NCI-H1436 treated with DMSO at 0.1 percent for 48 hours (cell line): ENCODE measurements at regions not wholly inside any gene's neighbourhood (a gene's known extent, or its start where the extent isn't known, plus 50 kb on each side); places are given as distances from the start of the nearest gene placed in this dataset.

Source experiments
- DNase-seq: peaks from one replicate; lab custom pipeline; 2025; lab: John Stamatoyannopoulos, UW

DNA sequence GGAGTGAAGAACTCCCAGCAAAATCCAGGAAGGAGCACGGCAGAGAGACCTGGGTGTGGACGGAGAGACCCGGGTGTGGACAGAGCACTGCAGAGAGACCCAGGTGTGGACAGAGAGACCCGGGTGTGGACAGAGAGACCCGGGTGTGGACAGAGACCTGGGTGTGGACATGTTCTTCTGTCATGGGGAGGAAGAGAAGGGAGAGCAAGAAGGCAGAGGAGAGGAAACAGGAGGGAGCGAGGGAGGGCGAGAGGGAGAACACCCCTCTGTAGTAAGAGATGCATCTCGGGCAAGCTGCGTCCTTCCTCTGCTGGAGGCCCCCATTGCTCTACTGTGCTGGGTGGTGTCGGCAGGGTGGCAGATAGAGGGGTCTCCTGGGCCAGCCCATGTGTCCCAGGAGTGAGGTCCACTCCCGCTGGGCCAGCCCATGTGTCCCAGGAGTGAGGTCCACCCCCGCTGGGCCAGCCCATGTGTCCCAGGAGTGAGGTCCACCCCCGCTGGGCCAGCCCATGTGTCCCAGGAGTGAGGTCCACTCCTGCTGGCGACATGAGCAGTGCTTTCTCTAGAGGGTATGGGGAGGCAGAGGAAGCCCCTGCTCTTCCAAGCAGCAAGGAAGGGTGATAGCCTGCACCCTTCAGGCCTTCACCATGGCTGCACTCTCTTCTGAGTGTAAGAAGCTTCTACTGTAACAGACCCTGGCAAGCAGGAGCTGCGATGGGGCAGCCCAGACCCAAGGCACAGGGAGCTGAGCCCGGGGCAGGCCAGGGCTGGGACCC is 934.2 kb downstream of the BRD1 start:
- no peak for DNase-seq

DNA sequence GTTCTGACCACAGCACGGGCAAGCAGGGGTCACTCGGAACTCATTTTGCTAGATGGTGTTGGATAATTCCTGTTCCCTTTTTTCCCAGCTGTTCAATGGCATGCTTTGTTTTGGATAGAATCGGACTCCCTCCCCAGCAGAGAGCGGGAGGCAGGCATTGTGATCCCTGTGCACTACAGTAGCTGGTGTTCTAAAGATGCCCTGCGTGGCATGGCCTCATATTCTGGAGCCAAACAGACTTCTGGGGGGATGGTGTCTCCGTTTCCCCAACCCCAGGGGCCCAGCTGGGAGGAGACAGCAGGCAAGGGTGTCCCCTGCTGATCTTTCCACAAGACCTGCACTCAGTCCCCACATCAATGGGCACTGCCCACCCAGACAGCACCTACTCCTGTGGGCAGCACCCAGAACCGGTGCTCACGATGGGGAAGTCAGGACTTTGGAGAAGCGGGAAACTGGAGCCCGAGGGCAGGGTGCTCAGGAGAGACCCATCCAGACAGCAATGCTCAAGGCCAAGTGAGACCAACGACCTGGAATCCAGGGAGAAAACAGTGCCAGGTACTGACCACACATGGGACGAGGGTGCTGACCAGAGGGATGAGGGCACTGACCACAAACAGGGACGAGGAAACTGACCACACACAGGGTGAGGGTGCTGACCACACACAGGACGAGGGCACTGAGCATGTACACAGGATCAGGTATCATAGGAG is 934.9 kb downstream of the BRD1 start:
- no peak for DNase-seq

DNA sequence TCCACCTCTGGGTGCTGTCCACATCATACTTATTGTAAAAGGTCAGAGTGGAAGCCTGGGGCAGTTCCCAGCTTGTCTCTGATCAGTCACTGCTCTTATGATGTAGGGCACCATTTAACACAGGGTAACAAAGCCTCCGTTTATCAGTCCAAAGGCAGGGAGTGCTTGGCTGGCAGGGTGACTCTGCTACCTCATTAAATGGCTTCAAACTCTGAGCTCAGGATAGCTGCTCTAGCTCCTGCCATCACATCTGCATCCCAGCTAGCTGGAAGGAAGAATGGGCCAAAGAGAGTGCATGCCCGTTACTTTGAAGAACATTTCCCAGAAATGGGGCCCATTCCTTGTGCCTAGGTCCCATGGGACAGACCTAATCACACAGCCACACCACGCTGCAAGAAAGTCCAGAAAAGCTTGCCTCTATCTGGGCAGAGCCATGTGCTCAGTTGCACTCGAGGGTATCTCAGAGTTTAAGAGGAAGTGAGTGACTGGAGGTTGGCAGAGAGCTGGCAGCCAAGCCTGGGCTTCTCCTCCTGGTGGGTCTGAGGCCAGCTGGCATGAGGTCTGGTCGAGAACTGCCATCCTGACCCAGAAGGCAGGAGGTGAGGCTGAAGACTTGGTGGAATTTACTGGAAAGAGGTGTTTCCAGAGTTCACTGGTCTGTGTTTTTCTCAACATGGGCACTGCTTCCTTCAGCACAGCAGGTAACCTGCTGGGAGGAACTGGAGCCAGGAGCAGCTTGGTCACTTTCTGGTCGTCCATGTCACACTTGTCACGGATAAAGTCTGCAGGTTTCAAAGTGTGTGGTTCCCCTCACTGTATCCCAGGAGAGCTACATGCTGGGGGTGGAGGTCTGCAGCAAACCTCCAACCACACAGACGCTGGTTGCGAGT is 935.7 kb downstream of the BRD1 start:
- DNase-seq = no peak

DNA sequence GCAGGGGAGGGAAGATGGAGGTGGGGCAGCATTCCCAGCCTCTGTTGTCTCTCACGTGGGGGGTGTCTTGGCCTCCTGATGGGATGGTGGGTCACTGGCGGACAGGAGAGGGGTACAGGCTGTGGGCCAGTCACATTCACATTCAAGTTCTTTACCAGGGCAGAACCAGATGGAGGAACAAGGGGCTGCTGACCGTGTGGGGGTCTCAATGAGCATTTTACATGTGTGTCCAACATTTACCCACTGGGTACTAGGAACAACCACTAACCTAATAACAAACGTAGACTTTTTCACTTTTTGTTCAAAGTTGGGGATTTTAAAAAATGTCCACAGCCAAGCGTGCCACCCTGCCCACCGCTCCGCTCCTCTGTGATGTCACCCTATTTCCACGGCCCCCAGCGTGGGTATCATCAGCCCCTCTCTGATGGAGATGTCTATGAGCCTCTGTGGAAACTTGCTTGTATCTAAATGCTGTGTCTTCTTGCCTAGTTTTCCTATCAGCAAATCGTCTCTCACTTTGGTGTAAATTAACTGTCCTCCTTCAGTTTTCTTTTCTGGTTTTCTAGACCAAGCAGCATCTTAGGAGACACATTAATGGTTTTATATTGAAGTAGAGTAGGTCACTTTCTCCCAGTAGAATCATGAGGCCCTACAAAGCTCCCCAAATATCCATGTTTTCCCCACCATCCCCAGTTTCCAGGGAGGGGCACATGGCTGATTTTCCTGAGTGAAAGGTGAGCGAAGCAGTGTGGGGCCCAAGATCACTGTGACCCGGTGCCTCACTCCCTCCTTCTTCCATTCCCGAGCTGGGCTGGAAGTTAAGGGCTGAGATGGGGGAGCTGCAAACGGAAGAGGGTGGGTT is 936.7 kb downstream of the BRD1 start:
- no peak for DNase-seq

DNA sequence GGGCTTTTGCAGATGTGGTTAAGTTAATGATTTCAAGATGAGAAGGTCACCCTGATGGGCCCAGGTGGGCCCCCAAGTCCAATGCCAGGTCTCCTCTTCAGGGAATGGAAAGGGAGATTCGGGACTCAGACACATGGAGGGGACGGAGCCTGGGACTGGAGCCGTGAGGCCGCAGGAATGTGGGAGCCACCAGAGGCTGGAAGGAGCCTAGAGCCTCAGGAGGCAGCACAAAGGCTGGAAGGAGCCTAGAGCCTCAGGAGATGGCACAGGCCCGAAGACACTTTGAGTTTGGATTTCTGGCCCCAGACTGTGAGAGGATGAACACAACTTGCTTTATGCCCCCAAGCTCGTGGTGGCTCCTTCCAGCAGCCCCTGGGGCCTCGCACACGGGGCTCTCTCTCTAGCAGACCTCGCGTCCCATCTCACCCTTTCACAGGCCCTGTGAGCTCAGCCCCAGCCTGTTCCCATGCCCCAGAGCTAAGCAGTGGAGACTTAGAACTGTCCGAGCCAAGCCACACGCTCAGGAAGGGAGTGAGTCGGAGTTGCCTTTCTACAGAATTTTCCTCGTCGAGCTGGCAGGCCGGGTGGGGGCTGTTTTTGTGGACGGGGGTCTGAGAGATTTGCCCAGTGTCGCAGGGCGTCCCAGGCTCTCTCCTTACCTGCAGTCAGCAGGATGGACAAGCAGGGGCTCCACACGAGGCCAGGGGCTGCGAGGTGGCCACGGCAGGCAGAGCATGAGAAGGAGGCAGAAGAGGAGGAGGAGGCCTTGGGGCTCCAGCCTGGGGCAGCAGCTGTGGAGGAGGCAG is 937.6 kb downstream of the BRD1 start:
- no peak for DNase-seq

DNA sequence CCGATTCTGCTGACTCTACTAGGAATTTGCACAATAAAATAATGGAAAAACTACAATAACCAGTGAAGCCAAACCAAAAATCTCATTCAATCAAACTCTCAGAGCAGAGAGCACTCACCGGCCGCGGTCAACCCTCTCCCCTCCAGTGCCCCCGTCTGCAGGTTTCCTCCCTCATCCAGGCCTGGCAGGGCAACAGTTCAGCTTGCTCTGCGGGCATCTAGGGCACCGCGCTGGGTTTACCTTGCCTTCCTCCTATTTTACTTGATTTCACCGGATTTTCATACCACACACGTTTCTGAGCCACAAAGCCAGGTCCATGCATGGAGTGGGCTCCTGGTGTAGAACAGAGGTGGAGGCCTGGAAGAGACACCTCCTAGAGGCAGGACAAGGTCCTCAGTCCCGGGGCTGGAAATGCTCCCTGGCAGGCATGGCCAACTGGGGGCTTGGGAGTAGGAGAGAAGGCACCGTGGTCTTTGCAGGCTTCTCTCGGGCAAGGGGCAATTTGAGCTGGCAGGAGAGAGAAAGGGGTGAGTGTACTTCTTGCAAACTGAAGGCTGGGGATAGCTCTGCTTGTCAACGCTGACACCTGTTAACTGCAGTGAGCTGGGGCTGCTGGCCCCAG is 938.4 kb downstream of the BRD1 start:
- no peak for DNase-seq

DNA sequence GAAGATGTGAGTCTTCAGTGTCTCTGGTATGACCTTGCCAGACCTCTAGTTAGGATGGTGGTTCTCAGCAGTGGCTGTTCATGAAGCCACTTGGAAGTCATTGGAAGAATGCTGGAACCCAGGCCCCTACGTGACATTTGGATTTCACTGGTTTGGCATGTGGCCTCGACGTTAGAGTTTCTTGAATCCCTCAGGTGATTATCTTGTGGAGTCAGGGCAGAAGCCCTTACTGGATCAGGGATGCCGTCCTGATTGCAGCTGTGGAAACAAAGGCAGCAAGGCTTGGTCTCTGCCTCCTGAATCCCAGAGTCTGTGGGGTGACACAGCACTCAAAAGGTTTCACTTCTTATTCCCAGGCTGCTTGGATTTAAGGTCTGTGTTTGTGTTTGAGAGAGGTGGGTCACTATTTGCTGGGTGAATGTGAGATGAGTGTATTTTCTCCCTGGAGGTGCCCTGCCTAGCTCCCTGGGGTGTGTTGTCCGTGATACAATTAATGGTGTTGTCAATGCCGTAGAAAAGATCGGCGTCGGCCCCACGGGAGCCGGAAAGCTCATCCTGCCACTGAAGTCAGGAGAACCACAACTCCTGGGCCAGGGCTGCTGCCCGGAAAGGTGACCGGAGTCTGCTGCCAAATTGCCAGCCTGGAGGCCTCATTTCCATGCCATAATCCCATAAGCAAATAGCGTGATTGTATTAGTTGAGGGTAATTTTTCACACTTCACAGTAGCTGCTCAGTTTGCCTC is 939.0 kb downstream of the BRD1 start:
- DNase-seq = no peak

DNA sequence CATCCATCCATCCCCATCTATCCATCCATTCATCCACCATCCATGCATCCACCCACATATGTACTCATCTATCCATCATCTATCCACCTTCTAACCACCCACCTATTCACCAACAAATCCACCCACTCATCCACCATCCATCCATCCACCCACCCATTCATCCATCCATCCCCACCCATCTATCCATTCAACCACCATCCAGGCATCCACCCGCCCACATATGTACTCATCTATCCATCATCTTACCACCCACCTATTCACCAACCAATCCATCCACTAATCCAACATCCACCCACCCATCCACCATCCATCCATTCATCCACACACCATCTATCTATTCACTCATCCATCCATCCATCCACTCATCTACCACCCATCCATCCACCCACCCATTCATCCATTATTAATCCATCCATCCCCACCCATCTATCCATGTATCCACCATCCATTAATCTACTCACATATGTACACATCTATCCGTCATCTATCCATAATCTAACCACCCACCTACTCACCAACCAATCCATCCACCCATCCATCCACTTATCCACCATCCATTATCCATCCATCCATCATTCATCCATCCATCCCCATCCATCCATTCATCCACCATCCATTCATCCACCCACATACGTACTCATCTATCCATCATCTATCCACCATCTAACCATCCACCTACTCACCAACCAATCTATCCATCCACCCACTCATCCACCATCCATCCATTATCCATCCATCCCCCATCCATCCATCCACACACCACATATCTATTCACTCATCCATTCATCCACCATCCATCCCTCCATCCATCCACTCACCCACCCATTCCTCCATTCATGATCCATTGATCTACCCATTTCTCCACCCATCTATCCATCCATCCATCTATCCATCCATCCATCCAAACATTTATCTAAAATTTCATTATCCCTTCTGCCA is 940.0 kb downstream of the BRD1 start:
- no peak for DNase-seq

DNA sequence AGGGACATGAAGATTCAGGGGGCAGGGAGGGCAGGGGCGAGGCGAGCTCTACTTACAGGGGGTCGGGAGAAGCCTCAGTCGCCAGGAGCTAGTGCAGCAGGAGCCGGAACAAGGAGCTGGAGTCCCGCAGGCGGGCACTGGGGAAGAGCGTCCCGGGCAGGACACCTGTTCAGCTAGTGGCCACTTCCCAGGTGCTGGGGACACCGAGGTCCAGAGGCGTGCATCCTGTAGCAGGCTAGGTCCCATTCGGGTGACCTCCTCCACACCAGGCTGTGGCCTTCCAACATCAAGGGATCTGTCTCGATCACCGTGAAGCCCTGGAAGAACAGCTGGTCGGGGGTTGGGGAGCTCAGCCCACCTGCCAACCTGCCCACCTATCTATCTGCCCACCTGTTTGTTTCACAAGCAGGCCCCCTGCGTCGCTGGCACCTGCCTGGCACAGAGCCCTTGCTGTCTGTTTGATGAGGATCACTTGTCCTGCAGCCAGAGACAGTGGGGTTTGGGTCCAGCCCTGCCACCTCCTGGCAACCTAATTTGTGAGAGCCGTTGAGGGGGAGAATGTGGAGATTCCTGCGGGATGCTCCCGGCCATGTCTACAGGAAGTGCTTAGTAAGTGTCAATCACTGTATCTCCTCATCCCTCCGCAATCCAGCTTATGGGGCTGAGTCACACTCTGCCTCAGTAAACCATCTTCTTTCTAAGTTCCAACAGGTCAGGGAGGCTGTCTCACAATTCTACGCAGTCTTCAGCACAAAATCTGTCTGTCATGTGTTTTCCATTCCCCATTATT is 940.9 kb downstream of the BRD1 start:
- DNase-seq = no peak

DNA sequence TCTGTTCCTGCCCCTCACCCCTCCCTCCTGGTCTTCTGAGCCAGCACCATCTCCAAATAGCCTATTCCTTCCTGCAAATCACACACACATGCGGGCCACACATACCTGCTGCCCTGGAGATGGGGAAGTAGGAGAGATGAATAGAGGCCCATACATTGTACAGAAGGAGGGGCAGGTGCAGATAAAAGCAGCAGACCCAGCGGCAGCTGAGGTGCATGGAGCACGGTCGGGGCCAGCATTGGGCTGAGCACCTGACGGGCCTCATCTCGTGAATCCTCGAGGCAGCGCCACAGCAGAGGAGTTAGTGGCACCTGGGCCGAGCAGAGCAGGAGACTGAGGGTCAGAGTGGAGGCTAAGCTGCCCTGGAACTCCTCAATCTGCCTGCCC is 941.8 kb downstream of the BRD1 start:
- no peak for DNase-seq

DNA sequence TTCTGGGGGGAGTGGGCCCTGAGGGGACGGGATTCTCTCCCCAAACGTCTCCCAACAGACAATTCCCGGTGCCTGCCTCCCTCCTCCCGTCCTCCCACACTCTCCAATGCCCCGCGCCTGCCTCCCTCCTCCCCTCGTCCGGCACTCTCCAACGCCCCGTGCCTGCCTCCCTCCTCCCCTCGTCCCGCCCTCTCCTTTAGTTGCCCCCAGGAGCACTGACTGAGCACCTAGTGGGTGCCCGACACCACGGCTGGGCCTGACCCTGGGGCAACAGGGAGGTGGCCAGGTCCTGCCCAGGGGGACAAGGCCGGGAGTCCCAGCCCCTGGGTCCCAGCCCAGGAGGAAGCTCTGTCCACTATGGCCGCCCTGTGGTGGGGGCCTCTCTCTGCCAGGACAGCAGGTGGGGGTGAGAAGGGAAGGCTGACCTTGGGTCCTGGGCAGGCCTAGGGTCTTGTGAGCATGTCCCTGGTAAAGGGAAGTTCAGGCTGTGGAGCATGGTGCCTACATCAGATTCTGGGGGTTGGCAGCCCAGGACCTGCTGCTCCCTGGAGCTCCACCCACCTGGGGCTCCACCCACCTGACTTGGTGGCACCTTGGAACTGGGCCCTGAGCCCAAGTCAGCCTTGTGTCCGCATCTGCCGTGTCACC is 942.3 kb downstream of the BRD1 start:
- DNase-seq = no peak

DNA sequence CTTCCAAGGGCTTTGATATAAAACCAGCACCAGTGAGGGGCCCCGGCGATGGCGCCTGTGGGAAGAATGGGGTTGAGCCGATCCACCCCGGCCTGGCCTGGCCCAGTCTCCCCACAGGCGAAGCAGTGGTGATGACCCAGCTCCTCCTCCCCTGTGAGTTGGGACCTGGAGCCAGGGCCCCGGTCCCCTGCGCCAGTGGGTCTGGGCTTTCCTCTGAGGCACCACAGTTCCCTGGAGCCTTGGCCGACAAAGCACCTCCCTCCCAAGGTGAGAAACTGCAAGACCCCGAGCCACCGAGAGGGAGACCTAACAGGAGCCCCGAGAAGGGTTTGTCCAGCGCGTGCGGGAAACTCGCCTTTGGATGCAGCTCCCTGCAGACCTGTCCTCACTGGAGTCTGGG is 942.9 kb downstream of the BRD1 start:
- DNase-seq = no peak

DNA sequence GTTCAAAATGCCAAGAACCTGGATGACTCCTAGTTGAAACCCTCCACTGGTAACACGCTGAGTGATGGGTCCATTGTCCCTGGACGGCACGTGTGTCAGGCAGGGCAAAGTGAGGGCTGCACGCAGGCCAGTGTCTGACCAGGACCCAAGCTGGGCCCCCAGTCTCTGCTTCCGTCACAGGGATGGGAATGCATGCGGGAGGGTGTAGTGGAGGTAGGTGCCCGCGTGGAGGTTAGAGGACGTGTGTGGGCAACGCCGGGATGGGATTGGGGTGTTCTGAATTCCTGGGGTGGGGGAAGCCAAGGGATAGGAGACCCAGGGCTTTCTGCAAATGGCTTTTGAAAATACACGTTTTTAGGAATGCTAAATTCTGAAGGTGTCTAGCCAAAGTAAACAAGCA is 943.3 kb downstream of the BRD1 start:
- DNase-seq = no peak

DNA sequence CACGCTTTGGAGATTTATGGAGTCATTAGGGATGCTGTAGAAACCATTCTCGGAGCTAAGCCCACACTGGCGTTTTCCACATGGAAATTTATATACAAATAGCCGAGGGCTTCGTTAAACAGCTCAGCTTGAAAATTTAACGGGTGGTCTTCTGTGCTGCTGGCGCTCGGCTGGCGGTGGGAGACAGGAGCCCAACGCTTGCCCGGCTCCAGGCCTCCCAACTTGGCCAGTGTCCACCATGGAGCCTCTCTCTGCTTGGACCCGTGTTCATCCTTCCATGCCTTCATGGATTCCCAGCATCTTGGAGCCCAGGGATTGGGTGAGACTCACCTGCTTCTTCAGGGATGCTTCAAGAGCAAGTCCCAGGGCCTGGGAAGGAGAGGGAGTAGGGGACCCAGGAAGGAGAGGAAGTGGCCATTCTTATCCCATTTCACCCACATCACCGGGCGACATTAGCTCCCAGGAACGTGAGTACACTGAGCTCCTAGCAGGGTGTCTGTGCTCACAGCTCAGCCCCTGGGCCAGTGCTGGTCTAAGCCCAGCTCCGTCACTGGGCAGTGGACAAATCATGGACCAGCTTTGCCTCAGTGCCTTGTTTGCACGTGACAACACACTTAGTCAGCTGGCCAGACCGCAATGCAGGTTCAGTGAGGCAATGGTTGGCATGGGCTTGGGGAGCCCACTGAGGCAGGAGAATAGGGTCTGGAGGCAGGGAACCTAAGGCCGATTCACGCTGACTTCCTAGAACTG is 944.3 kb downstream of the BRD1 start:
- DNase-seq = no peak

DNA sequence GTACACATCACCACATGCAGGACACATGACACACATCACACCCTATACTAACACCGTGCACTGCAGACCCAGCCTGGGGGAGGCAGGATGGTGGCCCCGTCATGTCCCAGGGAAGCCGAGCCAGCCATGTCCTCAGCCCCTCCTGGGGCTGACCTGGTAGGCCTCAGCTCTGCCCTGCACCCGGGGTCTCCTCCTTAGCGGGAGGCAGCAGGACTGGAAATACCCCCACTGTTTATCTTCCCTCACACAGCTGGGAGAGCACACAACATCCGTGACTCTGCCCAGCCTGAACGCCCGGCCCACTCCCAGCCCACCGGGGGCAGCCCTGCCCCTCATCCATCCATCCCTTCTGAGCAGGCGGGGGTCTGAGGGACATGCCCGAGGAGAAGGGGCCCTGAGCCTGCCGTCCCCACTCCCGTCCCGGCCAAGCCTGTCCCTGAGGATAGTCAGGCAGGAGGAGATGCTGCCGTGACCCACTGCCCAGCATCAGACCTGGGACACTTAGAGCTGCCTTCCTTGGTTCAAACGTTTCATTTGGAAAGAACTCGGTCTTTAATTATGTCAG is 945.0 kb downstream of the BRD1 start:
- DNase-seq = no peak

DNA sequence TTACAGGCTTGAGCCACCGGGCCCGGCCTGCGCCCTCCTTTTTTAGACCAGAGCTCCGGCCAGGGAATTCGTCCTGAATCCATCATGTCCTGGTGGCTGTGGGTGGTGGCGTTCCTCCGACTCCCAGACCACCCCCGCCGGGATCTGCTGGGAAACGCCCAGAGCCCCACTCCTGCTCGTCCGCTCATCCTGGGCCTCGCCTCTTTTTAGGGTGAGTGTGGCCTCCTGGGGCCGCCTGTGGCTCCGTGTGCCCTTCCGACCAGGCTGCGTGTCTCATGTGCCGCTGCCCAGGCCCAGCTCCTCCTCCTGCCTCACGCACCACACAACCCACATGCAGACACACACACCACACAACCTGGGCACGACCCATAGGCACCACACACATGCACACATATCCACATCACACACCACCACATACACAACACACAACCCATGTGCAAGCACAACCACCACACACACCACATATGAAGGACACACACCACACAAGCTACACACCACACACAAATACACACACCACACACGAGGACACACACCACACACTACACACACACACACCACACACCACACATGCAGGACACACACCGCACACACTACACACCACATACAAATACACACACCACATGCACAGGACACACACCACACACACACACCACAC is 946.2 kb downstream of the BRD1 start:
- no peak for DNase-seq
